Lung (tissue), 11 donors: ENCODE measurements at regions not wholly inside any gene's neighbourhood (a gene's known extent, or its start where the extent isn't known, plus 50 kb on each side); places are given as distances from the start of the nearest gene placed in this dataset.

Experiments
- ATAC-seq: fragments of 200-7000 bp; cut with Tn5 transposase; one replicate; pipeline ENCODE4 v1.9.1; 2020; ENCODE audit warnings: moderate number of reproducible peaks; ENCODE audit not compliant: insufficient read depth, low FRiP score
- DNase-seq, 3 donors: peaks; one replicate each; pipeline ENCODE4 v3.0.0-alpha.2; 2013 to 2017
- H3K27ac ChIP-seq, 2 donors: one replicate each; pipeline ENCODE4 v1.5.1; 2013; ENCODE audit warnings: mild to moderate bottlenecking in 2 of 2, moderate library complexity in 2 of 2, control low read depth in 1 of 2, inconsistent platforms in 1 of 2, low read depth in 1 of 2, low read length in 1 of 2
- H3K27me3 ChIP-seq, 3 donors: one replicate each; pipeline ENCODE4 v1.5.1; 2013; ENCODE audit warnings: low read length in 2 of 3; ENCODE audit not compliant: control insufficient read depth in 3 of 3, insufficient read depth in 3 of 3
- H3K36me3 ChIP-seq, 4 donors: one replicate each; pipeline ENCODE4 v1.5.1; 2013; ENCODE audit warnings: low read length in 4 of 4, mild to moderate bottlenecking in 1 of 4, moderate library complexity in 1 of 4; ENCODE audit not compliant: control insufficient read depth in 4 of 4, insufficient read depth in 4 of 4
- H3K4me1 ChIP-seq, 5 donors: one replicate each; pipeline ENCODE4 v1.5.1; 2013; ENCODE audit warnings: low read length in 5 of 5, mild to moderate bottlenecking in 2 of 5, moderate library complexity in 1 of 5; ENCODE audit not compliant: control insufficient read depth in 5 of 5, insufficient read depth in 5 of 5
- H3K4me3 ChIP-seq: one replicate; pipeline ENCODE4 v1.5.1; 2013; ENCODE audit warnings: mild to moderate bottlenecking, control low read depth, moderate library complexity
- H3K9ac ChIP-seq, 2 donors: one replicate each; pipeline ENCODE4 v1.5.1; 2013; ENCODE audit warnings: low read length in 2 of 2, control low read depth in 1 of 2; ENCODE audit not compliant: insufficient read depth in 1 of 2
- H3K9me3 ChIP-seq, 4 donors: one replicate each; pipeline ENCODE4 v1.5.1; 2013; ENCODE audit warnings: low read length in 3 of 4, mild to moderate bottlenecking in 1 of 4, moderate library complexity in 1 of 4; ENCODE audit not compliant: control insufficient read depth in 4 of 4, insufficient read depth in 3 of 4
- WGBS, 2 donors: extraction: QIAGEN DNeasy Blood & Tissue Kit; methylation state at CpG; one replicate each; pipeline ENCODE4 v1.1.7; 2013; 5-methylcytosine and 5-hydroxymethylcytosine counted together
- TF ChIP-seq, protein P1 (sequence below): IDR thresholded peaks from 2 replicates; pipeline ENCODE4 v1.5.1; 2012; ENCODE audit warnings: mild to moderate bottlenecking; ENCODE audit errors: control extremely low read depth, extremely low read depth
- donor health status: control.
- donor health status: control.
- donor health status: Bipolar disorder and iron deficiency.
- donor health status: healthy.
- donor health status: DM: yes; HTN: yes; CAD: no.

- no peak for ATAC-seq
- WGBS, 2 donors = 60 to 63% methylated on average over 4 of the region's 4 CpGs
- TF ChIP-seq, protein P1, sequence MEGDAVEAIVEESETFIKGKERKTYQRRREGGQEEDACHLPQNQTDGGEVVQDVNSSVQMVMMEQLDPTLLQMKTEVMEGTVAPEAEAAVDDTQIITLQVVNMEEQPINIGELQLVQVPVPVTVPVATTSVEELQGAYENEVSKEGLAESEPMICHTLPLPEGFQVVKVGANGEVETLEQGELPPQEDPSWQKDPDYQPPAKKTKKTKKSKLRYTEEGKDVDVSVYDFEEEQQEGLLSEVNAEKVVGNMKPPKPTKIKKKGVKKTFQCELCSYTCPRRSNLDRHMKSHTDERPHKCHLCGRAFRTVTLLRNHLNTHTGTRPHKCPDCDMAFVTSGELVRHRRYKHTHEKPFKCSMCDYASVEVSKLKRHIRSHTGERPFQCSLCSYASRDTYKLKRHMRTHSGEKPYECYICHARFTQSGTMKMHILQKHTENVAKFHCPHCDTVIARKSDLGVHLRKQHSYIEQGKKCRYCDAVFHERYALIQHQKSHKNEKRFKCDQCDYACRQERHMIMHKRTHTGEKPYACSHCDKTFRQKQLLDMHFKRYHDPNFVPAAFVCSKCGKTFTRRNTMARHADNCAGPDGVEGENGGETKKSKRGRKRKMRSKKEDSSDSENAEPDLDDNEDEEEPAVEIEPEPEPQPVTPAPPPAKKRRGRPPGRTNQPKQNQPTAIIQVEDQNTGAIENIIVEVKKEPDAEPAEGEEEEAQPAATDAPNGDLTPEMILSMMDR = no peak
These were observed 327.3 kb downstream of the SIPA1L2 start for GRCh38 chr1:232302376-232303221.

DNA sequence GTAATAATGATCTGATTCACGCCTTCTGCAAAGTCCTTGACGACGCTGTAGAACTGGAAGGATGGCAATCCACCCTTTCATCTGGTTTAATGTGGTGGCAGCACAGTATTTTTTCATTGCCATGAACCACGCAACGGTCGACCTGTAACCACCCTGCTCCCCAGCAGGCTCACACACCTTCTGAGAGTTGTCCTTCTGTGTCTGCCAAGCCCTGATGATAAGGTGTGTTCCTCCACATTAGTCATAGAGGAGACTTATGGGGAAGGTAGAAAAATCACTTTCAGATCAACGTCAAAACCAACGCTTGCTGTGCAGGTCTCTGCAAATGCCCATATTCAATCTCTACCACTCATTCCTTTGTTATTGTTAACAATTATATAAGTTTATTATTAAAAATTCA is 328.7 kb downstream of the SIPA1L2 start:
- Histone ChIP-seq H3K4me1 (peaks cover 0 to 8% (median 0%) of the 10 kb centered on the region in 5 donors), H3K36me3 (no peaks in the 10 kb centered on the region), H3K9me3 (no peaks in the 10 kb centered on the region), H3K27ac (no peak overlapping the region), H3K4me3 (no peak overlapping the region), H3K27me3 (no peaks in the 10 kb centered on the region), H3K9ac (no peak overlapping the region)
- ATAC-seq (no peak), DNase-seq (no peak)
- TF ChIP-seq, protein P1 = no peak
- 91 to 92% methylated on average over 8 of the region's 8 CpGs for WGBS, 2 donors

More at GRCh38 chr1:232302376-232303221, 327.3 kb downstream of the SIPA1L2 start:
- no peak for DNase-seq
- no peaks in the 10 kb centered on the region for H3K9me3 ChIP-seq
- H3K4me1 ChIP-seq = peaks cover 0 to 21% (median 0%) of the 10 kb centered on the region in 5 donors
- no peaks in the 10 kb centered on the region for H3K27me3 ChIP-seq
- H3K36me3 ChIP-seq = no peaks in the 10 kb centered on the region
- no peak overlapping the region for H3K27ac ChIP-seq
- H3K9ac ChIP-seq = no peak overlapping the region
- H3K4me3 ChIP-seq = no peak overlapping the region

DNA sequence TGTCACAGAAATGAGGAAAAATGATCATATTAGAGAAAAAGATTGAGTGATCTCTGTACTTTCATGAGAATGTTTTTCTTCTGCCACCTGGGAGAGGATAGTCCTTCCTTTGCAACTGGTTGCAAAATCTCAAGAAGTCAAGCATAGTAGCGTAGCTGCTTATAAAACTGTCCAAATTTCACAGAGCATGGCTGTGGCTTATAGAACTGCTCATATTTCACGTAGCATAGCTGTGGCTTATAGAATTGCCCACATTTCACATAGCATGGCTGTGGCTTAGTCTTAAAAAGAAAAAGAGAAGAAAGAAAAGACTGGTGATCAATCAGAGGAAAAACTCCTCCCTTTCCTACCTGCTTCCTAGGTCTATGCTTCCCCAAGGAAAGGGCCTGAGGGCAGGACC is 329.5 kb downstream of the SIPA1L2 start:
- WGBS, 2 donors = 86 to 89% methylated on average over 2 of the region's 2 CpGs
- H3K9me3 ChIP-seq = no peaks in the 10 kb centered on the region
- H3K27ac ChIP-seq = no peak overlapping the region
- H3K27me3 ChIP-seq = no peaks in the 10 kb centered on the region
- TF ChIP-seq, protein P1 = no peak
- H3K4me1 ChIP-seq = peaks cover 0 to under 1% (median 0%) of the 10 kb centered on the region in 5 donors
- no peak for ATAC-seq
- H3K9ac ChIP-seq = no peak overlapping the region
- no peak for DNase-seq
- no peaks in the 10 kb centered on the region for H3K36me3 ChIP-seq
- no peak overlapping the region for H3K4me3 ChIP-seq
